ENCODE measurements at regions not wholly inside any gene's neighbourhood (a gene's known extent, or its start where the extent isn't known, plus 50 kb on each side); places are given as distances from the start of the nearest gene placed in this dataset.

- CTCF ChIA-PET, result interaction anchor here (0.7 to 1.1 kb wide), 2 partner anchors 9 to 442 kb away, joined by 3 to 5 read pairs; no protein-coding TSS in a partner anchor
- no peak overlapping the region for H3K27ac Mint-ChIP-seq
- H3K4me3 Mint-ChIP-seq, result no peak overlapping the region
- no peaks in the 10 kb centered on the region for H3K27me3 Mint-ChIP-seq
- no peaks in the 10 kb centered on the region for H3K9me3 Mint-ChIP-seq
- ATAC-seq (no peak), DNase-seq (no peak)
- POLR2A ChIA-PET, result no interaction called here
- TF ChIP-seq CTCF (IDR thresholded peaks at IDR 0.05), result no peak
- H3K36me3 Mint-ChIP-seq (ENCODE audit: low read depth), result no peaks in the 10 kb centered on the region
- no peaks in the 10 kb centered on the region for H3K4me1 Mint-ChIP-seq (ENCODE audit: low read depth)
- intact Hi-C loops (cut with micrococcal nuclease), result no loop called here
These were observed 157.3 kb upstream of the LRRN1 start for GRCh38 chr3:3641877-3642455.

- no peak overlapping the region for H3K4me3 Mint-ChIP-seq
- no peak for TF ChIP-seq CTCF (IDR thresholded peaks at IDR 0.05)
- no peak overlapping the region for H3K27ac Mint-ChIP-seq
These were observed 160.2 kb upstream of the LRRN1 start for GRCh38 chr3:3639078-3639477.

GRCh38 chr3:3636815-3637214 lies 162.4 kb upstream of the LRRN1 start:
- Mint-ChIP-seq H3K4me3 (no peak overlapping the region), H3K9me3 (no peaks in the 10 kb centered on the region), H3K4me1 (ENCODE audit: low read depth) (no peaks in the 10 kb centered on the region), H3K27me3 (no peaks in the 10 kb centered on the region), H3K27ac (no peak overlapping the region), H3K36me3 (ENCODE audit: low read depth) (no peaks in the 10 kb centered on the region)
- ChIA-PET CTCF (no interaction called here), POLR2A (no interaction called here)
- no peak for TF ChIP-seq CTCF (IDR thresholded peaks at IDR 0.05)
- intact Hi-C loops (cut with micrococcal nuclease), result no loop called here
- DNase-seq (no peak), ATAC-seq (no peak)

More at GRCh38 chr3:3639078-3639477, 160.2 kb upstream of the LRRN1 start:
- DNase-seq (no peak), ATAC-seq (no peak)
- Mint-ChIP-seq H3K9me3 (no peaks in the 10 kb centered on the region), H3K36me3 (ENCODE audit: low read depth) (no peaks in the 10 kb centered on the region), H3K27me3 (no peaks in the 10 kb centered on the region), H3K4me1 (ENCODE audit: low read depth) (no peaks in the 10 kb centered on the region)
- intact Hi-C loops (cut with micrococcal nuclease), result no loop called here
- ChIA-PET CTCF (no interaction called here), POLR2A (no interaction called here)

GRCh38 chr3:3635109-3635508 lies 164.1 kb upstream of the LRRN1 start:
- intact Hi-C loops (cut with micrococcal nuclease), result no loop called here
- CTCF ChIA-PET, result no interaction called here

GRCh38 chr3:3634326-3634725 lies 164.9 kb upstream of the LRRN1 start:
- ChIA-PET POLR2A (no interaction called here), CTCF (no interaction called here)
- no peaks in the 10 kb centered on the region for H3K36me3 Mint-ChIP-seq (ENCODE audit: low read depth)
- intact Hi-C loops (cut with micrococcal nuclease), result no loop called here
- DNase-seq, result no peak
- H3K4me3 Mint-ChIP-seq, result no peak overlapping the region
- no peaks in the 10 kb centered on the region for H3K9me3 Mint-ChIP-seq
- H3K27me3 Mint-ChIP-seq, result no peaks in the 10 kb centered on the region
- H3K27ac Mint-ChIP-seq, result no peak overlapping the region
- H3K4me1 Mint-ChIP-seq (ENCODE audit: low read depth), result no peaks in the 10 kb centered on the region
- TF ChIP-seq CTCF (IDR thresholded peaks at IDR 0.05), result no peak
- no peak for ATAC-seq

More at GRCh38 chr3:3635109-3635508, 164.1 kb upstream of the LRRN1 start:
- no peaks in the 10 kb centered on the region for H3K9me3 Mint-ChIP-seq
- no peak for TF ChIP-seq CTCF (IDR thresholded peaks at IDR 0.05)
- no peak for ATAC-seq
- no peak for DNase-seq
- no peak overlapping the region for H3K27ac Mint-ChIP-seq
- H3K36me3 Mint-ChIP-seq (ENCODE audit: low read depth), result no peaks in the 10 kb centered on the region
- H3K4me1 Mint-ChIP-seq (ENCODE audit: low read depth), result no peaks in the 10 kb centered on the region
- H3K4me3 Mint-ChIP-seq, result no peak overlapping the region
- POLR2A ChIA-PET, result no interaction called here
- no peaks in the 10 kb centered on the region for H3K27me3 Mint-ChIP-seq

Measured in activated CD8-positive, alpha-beta T cell treated with anti-CD3 and anti-CD28 coated beads for 36 hours (primary cell).